GM19023 (cell line): ENCODE measurements at regions not wholly inside any gene's neighbourhood (a gene's known extent, or its start where the extent isn't known, plus 50 kb on each side); places are given as distances from the start of the nearest gene placed in this dataset.
"Not testable (repeated sequence)": the region's sequence is repeated elsewhere in the genome, so short reads cannot be mapped to it uniquely, and the experiment has no call there.

Experiments used
- ATAC-seq: cut with Tn5 transposase; IDR thresholded peaks from one replicate; pipeline ENCODE4 v1.9.1; 2021; ENCODE audit warnings: mild to moderate bottlenecking, moderate library complexity; ENCODE audit not compliant: unreplicated experiment

DNA sequence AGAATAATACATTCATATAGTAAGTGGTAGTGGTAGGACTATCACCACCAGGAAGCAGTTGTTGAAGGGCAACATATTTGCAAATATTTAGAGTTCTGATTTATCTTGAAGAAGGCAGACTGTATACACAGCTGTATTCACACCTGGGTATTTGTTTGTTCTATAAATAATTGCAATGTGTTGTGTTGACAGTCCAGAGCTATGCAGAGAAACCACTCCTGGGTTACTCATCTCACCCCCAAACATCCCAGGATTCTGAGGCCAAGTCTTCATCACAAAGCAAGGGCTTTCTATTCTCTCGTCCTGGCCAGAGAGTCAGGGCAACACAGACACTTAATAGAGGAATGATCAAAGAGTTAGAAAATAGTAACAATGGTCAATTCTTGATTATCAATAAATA, 102.1 kb upstream of the FAT3 start:
- no peak for ATAC-seq

DNA sequence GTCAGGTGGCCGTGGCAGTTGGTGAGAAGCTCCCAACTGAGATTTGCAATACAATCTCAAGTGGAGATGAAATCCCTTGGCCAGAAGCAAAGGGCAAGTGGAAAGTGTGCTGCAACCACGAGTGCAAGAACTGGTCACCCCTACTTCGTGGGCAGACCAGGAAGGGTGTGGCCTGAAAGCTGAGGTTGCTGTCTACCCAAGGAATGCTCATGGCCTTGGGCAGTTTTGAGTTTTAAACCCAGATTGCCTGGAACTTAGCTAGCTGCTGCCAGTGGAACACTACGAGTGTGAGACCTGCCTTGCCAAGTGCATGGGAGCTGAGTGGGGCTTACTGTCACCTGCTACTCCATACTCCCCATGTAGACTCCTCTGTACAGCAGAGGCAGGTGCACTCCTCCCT, 113.3 kb upstream of the FAT3 start:
- ATAC-seq = no peak

DNA sequence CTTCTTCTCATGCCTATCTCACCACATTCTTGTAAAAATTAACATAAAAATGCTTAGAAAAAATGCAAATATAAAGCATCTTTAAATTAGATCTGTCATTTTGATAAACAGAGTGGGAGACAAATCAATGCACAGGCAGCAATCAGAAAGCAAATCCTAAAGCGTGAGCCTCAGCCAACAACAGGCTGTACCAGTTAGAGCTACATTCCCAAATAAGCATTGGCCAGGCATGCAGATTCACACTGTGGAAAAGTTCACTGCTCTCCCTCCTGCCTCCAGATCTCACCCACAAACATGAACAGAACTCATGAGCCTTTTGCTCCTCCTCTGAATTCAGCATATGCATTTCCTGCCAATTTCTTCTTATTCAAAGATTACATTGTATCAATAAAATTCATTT, 115.2 kb upstream of the FAT3 start:
- no peak for ATAC-seq

DNA sequence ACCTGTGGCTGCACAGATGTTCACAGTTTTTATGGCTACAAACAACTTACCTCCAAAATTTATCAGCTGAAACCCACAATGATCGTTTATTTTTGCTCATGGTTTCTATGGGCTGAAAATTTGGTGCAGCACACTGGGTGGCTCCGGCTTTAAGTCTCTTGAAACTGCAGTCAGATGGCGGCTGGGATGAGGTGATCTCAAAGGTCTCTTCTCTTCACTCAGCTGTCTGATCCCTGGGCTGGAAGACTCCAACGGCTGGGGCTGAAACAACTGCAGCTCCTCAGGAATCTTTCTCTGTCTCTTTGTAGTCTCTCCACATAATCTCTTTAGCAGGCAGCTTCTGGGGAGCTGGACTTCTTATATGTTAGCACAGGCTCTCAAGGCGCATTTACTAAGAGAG, 117.3 kb upstream of the FAT3 start:
- no peak for ATAC-seq

DNA sequence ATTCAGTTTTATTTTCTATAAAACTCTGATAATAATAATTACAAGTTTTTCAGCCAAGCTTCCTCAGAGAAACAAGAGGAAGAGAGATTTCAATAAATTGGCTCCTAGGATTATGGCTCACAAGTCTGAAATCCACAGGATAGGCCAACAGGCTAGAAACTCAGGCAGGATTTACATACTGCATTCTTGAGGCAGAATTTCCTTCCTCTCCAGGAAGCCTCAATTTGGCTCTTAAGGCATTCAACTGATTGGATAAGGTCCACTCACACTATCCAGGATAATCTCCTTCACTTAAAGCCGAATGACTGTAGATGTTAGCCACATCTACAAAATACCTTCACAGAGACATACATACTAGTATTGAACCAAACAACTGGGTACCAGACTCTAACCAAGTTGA, 120.3 kb upstream of the FAT3 start:
- no peak for ATAC-seq

DNA sequence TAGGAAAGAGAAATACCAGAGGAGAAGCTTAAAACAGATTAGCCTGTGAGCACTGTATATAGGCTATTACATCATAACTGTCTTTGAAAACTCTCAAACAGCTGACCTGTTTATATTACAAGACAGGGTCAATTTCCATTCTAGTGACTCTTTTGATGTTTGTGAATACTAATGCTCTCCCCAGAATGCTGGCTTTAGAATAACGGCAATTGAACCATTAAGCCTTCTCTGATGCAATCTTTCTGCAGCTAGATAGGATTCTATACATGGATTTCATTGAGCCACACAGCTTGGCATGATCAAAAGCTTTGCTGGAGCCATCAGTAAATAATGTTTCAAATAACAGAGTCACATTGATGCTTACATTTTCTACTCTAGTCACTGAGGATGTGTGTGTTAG, 122.7 kb upstream of the FAT3 start:
- ATAC-seq = no peak

DNA sequence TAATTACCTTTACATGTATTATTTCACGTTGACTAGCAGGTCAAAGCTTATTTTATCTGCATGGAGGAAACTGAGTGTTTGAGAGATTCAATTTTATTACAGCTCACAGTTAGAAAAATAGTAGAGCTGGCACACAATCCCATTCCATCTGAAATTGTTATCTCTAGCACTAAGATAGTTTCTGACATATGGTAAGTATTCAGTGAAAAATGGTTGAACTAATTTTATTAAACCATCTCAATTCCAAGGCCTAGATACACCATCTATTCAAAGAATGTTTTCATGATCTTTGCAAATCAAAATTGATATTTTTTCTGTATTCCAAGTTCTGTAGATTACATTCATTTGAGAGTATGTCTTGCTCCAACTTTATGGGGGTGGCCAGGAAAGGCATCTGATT, 125.4 kb upstream of the FAT3 start:
- ATAC-seq = no peak

DNA sequence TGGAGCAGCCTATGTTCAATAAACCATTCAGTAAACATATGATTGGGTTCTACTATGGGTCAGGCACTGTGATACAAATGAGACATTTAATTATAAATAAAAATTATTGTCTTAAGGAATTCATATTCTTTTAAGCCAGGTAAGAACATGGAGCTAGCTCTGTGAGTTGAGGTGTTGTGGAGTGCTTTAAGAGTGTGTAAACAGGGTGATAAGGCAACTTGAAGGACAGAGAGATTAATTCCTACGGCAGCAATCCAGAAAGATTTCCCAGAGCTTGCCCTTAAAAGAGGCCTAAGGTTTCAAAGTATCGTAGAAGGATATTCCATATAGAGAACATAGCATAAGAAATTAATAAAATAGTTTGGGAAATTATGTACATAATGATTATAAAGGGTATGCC, 126.4 kb upstream of the FAT3 start:
- no peak for ATAC-seq

DNA sequence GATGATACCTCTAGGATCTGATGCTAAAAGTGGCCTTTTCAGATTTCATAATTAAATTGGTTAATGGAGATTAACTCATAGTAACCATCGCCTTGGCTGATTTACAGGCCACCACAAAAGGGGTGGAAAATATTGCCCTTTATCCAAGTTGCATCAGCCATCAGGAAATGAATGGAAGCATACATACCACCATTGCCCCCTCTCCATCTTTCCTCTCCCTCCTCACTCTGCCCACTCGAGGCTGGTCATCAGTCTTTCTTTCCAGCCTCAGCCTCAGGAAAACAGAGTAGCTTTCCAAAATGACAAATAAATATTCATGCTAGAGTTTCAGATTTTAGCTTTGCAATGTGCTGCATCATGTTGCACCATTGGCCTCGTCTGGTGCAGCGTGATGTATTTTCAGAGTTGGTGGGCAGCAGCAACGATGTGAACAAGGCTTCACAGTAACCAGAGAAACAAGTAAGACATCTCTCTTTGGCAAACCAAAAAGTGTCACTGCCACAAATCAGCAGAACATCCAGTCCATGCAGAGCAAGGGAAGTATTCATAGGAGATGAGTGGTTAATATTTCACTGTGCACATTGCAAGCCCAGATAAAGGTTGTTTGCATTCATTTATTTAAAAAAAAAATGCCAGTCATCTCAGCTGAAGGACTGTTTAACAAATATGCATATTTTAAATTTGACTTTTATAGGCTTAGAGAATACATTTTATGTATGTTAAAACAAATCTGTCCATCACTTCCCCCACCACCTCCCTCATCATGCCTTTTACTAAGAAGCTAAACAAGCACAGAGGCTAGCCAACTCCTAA, 136.7 kb upstream of the FAT3 start:
- ATAC-seq = no peak

DNA sequence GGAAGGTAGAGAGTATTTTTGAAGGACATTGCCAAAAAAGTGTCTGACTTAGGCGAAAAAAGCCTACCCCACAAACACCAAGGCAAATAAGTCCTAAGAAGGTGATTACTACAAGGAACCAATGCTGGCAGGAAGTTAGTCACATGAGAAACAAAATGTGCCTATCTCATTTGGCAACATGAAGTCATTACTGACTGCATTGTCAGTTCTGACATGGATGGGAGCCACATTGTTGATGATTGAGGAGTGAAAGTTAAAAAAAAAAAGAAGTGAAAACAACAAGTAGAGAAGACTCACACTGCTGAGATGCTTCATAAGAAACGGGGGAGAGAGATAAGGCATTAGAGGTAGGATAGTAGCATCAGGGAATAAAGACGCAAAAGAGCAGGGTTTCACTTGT, 141.5 kb upstream of the FAT3 start:
- ATAC-seq = no peak

DNA sequence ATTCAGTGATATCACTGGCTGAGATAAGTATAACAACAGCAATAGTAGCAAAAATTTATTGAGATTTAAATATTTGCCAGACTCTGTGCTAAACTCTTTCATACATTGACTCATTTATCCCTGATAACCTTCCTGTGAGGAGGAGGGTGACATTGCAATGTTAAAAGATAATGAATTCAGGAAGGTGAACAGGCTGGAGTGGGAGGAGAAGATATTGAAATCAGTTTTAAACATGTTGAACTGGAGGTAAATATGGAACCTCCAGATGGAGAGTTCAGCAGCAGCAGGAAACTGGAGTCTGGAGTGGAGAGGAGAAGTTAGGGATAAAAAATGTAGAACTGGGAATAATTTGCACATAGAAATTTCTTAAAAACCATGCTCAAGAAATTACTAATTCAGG, 142.0 kb upstream of the FAT3 start:
- no peak for ATAC-seq

DNA sequence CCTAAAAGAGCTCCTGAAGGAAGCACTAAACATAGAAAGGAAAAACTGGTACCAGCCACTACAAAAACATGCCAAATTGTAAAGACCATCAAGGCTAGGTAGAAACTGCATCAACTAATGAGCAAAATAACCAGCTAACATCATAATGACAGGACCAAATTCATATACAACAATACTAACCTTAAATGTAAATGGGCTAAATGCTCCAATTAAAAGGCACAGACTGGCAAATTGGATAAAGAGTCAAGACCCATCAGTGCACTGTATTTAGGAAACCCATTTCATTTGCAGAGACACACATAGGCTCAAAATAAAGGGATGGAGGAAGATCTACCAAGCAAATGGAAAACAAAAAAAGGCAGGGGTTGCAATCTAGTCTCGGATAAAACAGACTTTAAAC, 150.1 kb upstream of the FAT3 start:
- not testable (repeated sequence) for ATAC-seq

DNA sequence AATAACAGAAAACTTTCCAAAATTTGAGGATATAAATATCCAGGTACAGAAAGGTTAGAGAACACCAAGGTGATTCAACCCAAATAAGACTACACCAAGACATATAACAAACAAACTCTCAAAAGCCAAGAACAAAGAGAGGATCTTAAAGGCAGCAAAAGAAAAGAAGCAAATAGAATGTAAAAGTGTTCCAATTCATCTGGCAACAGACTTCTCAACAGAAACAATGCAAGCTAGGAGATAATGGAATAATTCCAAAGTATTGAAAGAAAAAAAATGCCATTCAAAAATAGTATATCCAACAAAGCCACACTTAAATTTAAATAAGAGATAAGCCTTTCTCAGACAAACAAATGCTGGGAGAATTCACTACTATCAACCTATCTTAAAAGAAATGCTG, 153.0 kb upstream of the FAT3 start:
- no peak for ATAC-seq

DNA sequence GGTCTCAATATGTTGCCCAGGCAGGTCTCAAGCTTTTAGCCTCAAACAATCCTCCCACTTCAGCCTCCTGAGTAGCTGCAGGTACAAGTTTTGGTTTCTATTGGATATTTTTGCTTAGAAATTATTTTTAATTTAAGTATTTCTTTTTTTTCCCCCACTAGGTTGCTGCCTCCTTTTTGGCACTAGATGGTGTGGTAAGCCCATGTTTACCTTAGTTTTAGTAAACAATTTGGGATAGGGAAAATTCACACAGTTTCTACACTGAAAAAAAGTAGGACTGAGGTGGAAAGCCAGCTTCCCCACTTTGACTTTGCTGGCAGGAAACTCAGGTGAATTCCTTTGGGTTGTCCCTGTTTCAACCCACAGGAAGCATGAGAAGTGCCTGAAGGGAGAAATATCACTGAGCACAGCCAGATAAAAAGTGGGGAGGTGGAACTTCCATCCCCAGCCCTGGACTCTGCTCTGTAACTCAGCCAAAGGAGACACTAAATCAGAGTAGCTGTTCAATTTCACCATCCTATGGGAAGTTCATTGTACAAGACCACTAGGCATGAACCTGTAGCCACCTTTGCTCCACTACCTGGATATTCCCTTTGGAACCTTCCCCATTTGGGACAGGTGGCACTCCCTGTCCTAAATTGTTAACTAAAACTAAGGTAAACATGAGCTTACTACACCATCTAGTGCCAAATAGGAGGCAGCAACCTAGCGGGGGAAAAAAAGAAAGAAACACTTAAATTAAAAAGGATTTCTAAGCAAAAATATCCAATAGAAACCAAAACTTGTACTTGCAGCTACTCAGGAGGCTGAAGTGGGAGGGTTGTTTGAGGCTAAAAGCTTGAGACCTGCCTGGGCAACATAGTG, 154.4 kb upstream of the FAT3 start:
- ATAC-seq = no peak

DNA sequence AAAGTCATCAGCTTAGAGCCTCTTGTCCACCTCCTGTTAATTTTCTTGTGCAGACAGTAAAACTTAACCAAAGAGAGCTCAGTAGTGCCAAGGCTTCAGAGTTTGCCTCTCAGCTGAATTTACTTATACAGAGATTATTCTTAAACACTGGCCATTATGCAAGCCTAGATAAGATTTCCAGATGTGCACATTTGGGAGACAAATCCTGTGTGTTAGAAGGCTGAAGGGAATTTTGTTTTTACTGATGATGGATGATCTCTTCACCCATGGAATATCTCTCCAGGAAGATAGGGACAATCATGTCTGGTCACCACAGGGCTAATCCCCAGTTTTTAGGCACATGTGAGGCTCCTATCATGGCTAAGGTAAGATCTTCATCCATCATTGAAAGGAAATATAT, 157.6 kb upstream of the FAT3 start:
- ATAC-seq = no peak

DNA sequence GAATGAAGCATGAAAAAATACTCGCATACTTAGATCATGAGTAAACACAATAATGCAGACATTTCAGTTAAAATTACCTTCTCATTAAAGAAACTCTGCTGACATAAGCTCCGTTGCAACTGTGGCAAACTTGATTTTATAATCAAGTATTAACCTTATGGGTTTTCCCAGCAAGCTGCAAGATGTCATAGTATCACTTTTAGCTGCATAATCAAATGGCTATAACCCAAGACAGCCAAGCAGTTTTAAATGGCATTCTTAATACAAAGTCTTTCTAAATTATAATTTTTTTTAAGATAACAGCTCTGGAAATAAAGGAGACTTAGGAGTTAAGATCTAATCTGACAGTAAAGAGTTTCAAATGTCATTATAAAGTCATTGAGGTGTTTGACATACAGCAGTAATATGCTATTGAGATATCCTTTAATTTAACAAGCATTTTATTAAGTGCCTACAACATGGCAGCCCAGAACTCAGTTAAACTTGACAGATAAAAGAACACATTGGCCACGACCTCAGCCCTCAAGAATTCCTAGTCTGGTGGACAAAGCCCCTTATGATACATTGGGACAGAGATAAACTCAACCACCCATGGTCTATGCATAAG, 163.1 kb upstream of the FAT3 start:
- no peak for ATAC-seq

DNA sequence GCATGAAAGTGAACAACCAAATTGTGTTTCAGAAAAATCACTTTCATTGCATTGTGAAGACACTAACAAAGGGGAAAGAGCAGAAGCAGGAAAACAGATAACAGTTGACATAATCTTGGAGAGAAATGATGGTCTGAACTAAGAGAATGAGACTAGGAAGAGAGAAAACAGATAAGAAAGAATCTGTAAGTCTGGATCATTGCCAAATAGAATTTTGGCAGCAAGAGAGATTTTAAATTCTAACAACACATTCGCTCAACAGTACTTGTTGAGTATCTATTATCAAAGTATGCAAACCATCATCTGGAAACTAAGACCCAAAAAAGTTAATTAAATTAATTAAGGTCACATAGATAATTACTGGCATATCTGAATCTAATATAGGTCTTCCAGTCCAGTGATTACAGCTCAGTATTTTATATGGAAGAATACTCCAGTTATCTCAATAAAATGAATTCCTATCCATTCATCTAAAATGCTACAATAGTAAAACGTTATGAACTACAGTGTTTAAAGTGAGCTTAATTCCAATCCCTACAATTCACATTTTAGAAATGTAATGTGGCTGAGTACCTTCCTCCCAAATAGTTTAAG, 166.7 kb upstream of the FAT3 start:
- ATAC-seq = no peak

DNA sequence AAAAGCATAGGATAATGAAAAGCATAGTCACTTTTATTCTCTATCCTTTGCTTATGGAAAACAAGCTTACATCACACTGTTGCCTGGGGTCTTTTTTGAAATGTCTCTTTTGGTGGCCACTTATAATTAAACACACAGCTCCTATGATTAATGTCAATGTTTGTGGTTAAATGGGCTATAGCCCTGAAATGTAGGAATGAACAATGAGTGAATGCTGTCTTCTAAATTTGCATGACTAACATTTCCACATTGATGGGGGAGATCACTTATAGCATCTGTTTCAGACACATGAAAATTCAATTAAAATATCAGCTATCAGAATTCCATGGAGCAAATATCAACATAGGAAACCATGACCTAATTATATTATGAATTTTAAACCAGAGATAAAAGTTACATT, 171.4 kb upstream of the FAT3 start:
- ATAC-seq = no peak

DNA sequence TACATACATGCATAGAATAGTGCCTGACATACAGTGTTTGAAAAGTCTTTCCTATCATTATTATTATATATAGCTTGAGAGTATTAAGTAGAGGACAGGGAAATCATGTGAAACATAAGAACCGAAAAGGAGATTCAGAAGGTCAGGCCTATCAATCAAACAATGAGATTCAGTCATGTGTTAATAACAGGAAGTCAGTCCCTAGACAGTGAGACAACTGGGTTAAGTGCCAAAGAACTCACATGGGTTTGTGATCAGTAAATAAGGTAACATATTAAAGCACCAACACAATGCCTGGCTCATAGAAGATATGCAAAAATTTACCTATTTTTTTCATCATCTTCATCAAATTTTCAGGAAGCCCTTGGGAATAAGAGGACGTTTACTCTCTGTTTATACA, 174.3 kb upstream of the FAT3 start:
- ATAC-seq = no peak

DNA sequence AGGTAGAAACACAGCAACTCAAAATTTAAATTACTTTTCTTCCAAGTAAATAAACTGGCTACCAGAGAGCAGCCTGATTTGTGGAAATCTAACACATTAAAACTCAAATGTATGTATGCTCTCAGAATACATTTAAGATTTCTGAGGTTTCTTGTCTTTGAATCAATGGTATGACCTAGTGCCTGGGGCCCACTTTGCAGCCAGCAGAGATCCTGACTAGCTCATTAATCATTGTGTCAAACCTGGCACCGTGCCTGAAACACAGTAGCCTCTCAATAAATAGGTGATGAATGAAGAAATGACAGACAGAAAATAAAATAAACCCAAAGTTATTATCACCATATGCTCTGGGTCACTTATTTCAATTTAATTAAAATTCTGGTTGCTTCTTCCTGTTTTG, 176.2 kb upstream of the FAT3 start:
- ATAC-seq = no peak

DNA sequence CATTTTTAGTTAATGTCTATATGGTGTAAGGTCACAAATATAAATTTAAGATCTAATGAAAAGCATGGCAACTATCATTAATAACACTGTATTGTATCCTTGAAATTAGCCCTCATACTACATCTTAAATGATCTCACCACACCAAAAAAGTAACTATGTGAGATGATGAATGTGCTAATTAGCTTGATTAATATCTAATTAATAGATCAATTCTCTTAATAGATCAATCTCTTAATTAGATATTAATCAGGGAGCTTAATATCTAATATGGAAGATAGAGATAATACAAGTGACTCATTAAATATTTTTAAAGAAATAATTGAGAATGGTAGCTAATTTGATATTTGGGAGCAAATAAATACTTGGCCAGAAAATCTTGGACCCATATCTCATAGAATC, 178.5 kb upstream of the FAT3 start:
- ATAC-seq = no peak

DNA sequence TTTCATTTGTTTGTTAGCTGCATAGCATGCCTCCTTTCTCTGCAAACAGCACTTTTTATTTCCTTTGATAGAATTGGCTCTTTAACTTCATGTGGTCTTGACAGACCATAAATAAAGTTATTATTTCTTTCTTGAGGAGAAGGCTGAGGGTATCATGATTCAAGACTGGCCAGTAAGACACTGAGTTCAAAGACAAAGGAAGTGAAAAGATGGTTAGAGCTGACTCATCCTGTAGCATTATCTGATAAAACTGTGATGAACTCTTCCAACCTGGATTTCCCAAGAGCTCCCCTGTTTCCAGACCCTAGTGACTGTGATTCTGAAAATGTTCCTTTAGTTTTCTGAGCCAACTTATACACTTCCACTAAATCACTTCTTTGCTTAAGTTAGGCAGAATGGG, 179.3 kb upstream of the FAT3 start:
- no peak for ATAC-seq
